ENCODE measurements at regions not wholly inside any gene's neighbourhood (a gene's known extent, or its start where the extent isn't known, plus 50 kb on each side); places are given as distances from the start of the nearest gene placed in this dataset.

- no peak for DNase-seq (ENCODE audit: low read depth in 2 of 2)
These were observed 1389.8 kb downstream of the TBC1D22A start for GRCh38 chr22:48152164-48152775.

GRCh38 chr22:48151641-48152040, 1389.2 kb downstream of the TBC1D22A start:
- no peak for DNase-seq (ENCODE audit: low read depth in 2 of 2)

- no peak for DNase-seq (ENCODE audit: low read depth in 2 of 2)
These were observed 1385.4 kb downstream of the TBC1D22A start for GRCh38 chr22:48147831-48148230.

- no peak for DNase-seq (ENCODE audit: low read depth in 2 of 2)
These were observed 1385.0 kb downstream of the TBC1D22A start for GRCh38 chr22:48147404-48147803.

- DNase-seq (ENCODE audit: low read depth in 2 of 2): no peak
These were observed 1384.0 kb downstream of the TBC1D22A start for GRCh38 chr22:48146426-48146825.

GRCh38 chr22:48145738-48146137, 1383.3 kb downstream of the TBC1D22A start:
- DNase-seq (ENCODE audit: low read depth in 2 of 2): no peak

- no peak for DNase-seq (ENCODE audit: low read depth in 2 of 2)
These were observed 1381.9 kb downstream of the TBC1D22A start for GRCh38 chr22:48144318-48144717.

GRCh38 chr22:48143856-48144255, 1381.4 kb downstream of the TBC1D22A start:
- DNase-seq (ENCODE audit: low read depth in 2 of 2): no peak

GRCh38 chr22:48142388-48142787, 1379.9 kb downstream of the TBC1D22A start:
- DNase-seq (ENCODE audit: low read depth in 2 of 2): no peak

GRCh38 chr22:48141301-48141700, 1378.9 kb downstream of the TBC1D22A start:
- no peak for DNase-seq (ENCODE audit: low read depth in 2 of 2)

GRCh38 chr22:48140261-48140813, 1377.9 kb downstream of the TBC1D22A start:
- no peak for DNase-seq (ENCODE audit: low read depth in 2 of 2)

- DNase-seq (ENCODE audit: low read depth in 2 of 2): no peak
These were observed 1377.3 kb downstream of the TBC1D22A start for GRCh38 chr22:48139776-48140175.

GRCh38 chr22:48138855-48139254, 1376.4 kb downstream of the TBC1D22A start:
- no peak for DNase-seq (ENCODE audit: low read depth in 2 of 2)

- no peak for DNase-seq (ENCODE audit: low read depth in 2 of 2)
These were observed 1376.0 kb downstream of the TBC1D22A start for GRCh38 chr22:48138427-48138826.

- no peak for DNase-seq (ENCODE audit: low read depth in 2 of 2)
These were observed 1375.2 kb downstream of the TBC1D22A start for GRCh38 chr22:48137640-48138039.

GRCh38 chr22:48135592-48135991, 1373.1 kb downstream of the TBC1D22A start:
- DNase-seq (ENCODE audit: low read depth in 2 of 2): no peak

- no peak for DNase-seq (ENCODE audit: low read depth in 2 of 2)
These were observed 1363.0 kb downstream of the TBC1D22A start for GRCh38 chr22:48125416-48125815.

GRCh38 chr22:48121984-48122383, 1359.5 kb downstream of the TBC1D22A start:
- DNase-seq (ENCODE audit: low read depth in 2 of 2): no peak

- no peak for DNase-seq (ENCODE audit: low read depth in 2 of 2)
These were observed 1356.2 kb downstream of the TBC1D22A start for GRCh38 chr22:48118654-48119053.

GRCh38 chr22:48116871-48117270, 1354.4 kb downstream of the TBC1D22A start:
- no peak for DNase-seq (ENCODE audit: low read depth in 2 of 2)

- DNase-seq (ENCODE audit: low read depth in 2 of 2): no peak
These were observed 1350.5 kb downstream of the TBC1D22A start for GRCh38 chr22:48112687-48113521.

- no peak for DNase-seq (ENCODE audit: low read depth in 2 of 2)
These were observed 1344.3 kb downstream of the TBC1D22A start for GRCh38 chr22:48106715-48107259.

- no peak for DNase-seq (ENCODE audit: low read depth in 2 of 2)
These were observed 1343.8 kb downstream of the TBC1D22A start for GRCh38 chr22:48106215-48106614.
